ENCODE measurements at regions not wholly inside any gene's neighbourhood (a gene's known extent, or its start where the extent isn't known, plus 50 kb on each side); places are given as distances from the start of the nearest gene placed in this dataset.

- no peak for DNase-seq (ENCODE audit: low read depth)
These were observed 72.5 kb upstream of the ZBED5 start for GRCh38 chr11:10930224-10930971.

GRCh38 chr11:10927538-10927937, 69.7 kb upstream of the ZBED5 start:
- DNase-seq (ENCODE audit: low read depth) = no peak

GRCh38 chr11:10926801-10927211, 69.0 kb upstream of the ZBED5 start:
- DNase-seq (ENCODE audit: low read depth) = no peak

- DNase-seq (ENCODE audit: low read depth) = no peak
These were observed 67.5 kb upstream of the ZBED5 start for GRCh38 chr11:10925149-10925926.

- no peak for DNase-seq (ENCODE audit: low read depth)
These were observed 66.0 kb upstream of the ZBED5 start for GRCh38 chr11:10923882-10924281.

- DNase-seq (ENCODE audit: low read depth) = no peak
These were observed 65.0 kb upstream of the ZBED5 start for GRCh38 chr11:10922892-10923291.

- no peak for DNase-seq (ENCODE audit: low read depth)
These were observed 63.0 kb upstream of the ZBED5 start for GRCh38 chr11:10920875-10921274.

GRCh38 chr11:10920205-10920604, 62.4 kb upstream of the ZBED5 start:
- no peak for DNase-seq (ENCODE audit: low read depth)

GRCh38 chr11:10918698-10919097, 60.8 kb upstream of the ZBED5 start:
- DNase-seq (ENCODE audit: low read depth) = no peak

GRCh38 chr11:10918275-10918674, 60.4 kb upstream of the ZBED5 start:
- DNase-seq (ENCODE audit: low read depth) = no peak

GRCh38 chr11:10917802-10918201, 59.9 kb upstream of the ZBED5 start:
- DNase-seq (ENCODE audit: low read depth) = no peak

GRCh38 chr11:10916665-10917064, 58.8 kb upstream of the ZBED5 start:
- no peak for DNase-seq (ENCODE audit: low read depth)

- DNase-seq (ENCODE audit: low read depth) = no peak
These were observed 56.2 kb upstream of the ZBED5 start for GRCh38 chr11:10914050-10914449.

GRCh38 chr11:10913075-10913474, 55.2 kb upstream of the ZBED5 start:
- no peak for DNase-seq (ENCODE audit: low read depth)

GRCh38 chr11:10911907-10912306, 54.1 kb upstream of the ZBED5 start:
- DNase-seq (ENCODE audit: low read depth) = no peak

- no peak for DNase-seq (ENCODE audit: low read depth)
These were observed 51.5 kb upstream of the ZBED5 start for GRCh38 chr11:10909141-10909883.

GRCh38 chr11:10908215-10908951, 50.5 kb upstream of the ZBED5 start:
- DNase-seq (ENCODE audit: low read depth) = no peak

All from stimulated activated CD8-positive, alpha-beta memory T cell treated with anti-CD3 and anti-CD28 coated beads, Interleukin-4, amount 100 ng/mL, for 24 hours (primary cell).